ENCODE measurements at regions not wholly inside any gene's neighbourhood (a gene's known extent, or its start where the extent isn't known, plus 50 kb on each side); places are given as distances from the start of the nearest gene placed in this dataset.
"Not testable (repeated sequence)": the region's sequence is repeated elsewhere in the genome, so short reads cannot be mapped to it uniquely, and the experiment has no call there.

DNA sequence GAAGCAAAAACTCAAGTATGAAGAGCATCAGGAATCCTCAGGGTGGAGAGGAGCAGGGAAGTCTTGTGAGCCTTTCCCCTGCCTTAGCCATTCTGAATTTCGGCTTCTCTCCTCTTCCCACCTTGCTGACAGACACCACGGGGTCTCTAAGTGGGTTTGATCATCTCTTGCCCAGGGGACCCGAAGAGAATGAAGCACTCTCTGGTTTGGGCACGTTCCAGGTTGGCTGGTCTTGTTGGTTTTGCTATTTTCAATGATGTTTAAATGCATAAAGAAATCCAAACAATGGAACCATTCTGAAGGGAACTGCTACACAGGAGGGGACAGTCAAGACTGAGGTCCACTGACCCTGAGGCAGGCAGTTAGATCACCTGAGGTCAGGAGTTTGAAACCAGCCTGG lies 131.7 kb downstream of the PXDC1 start:
- no peak for DNase-seq

DNA sequence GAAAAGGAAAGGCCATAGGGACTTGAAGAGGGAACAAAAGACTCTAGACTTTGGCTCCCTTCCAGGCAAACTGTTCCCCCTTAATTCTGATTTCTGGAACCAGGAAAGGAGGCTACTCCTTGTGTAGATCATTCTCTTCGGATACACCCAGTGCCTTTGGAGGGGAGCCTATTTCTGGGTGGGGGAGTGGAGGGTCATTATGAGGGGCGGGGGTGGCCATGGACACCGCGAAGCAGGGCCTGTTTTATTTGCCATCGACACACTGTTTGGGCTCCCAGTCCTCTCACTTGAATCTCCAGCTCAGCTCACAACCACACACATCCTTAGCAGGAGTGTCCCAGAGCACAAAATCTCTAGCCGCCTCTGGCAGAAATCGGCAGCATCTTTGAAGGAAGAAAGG lies 132.3 kb downstream of the PXDC1 start:
- no peak for DNase-seq

DNA sequence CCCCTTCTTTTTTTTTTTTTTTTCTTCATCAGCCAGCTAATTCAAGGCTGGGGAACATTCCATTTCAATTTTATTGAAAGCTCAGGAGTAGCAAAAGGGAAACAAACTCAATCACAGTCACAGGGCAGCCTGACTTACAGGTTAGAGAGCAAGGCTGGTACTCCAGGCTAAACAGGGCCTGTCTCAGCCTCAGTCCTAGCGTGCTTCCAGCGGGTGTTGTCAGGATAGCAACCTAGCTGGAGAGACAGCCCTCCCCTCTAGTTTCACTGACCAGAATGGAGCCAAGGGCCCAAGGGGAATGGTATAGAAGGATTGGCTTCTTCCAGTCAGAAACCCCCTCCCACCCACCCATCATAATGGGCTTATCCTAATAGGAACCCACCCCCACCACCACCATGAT lies 132.9 kb downstream of the PXDC1 start:
- DNase-seq: no peak

DNA sequence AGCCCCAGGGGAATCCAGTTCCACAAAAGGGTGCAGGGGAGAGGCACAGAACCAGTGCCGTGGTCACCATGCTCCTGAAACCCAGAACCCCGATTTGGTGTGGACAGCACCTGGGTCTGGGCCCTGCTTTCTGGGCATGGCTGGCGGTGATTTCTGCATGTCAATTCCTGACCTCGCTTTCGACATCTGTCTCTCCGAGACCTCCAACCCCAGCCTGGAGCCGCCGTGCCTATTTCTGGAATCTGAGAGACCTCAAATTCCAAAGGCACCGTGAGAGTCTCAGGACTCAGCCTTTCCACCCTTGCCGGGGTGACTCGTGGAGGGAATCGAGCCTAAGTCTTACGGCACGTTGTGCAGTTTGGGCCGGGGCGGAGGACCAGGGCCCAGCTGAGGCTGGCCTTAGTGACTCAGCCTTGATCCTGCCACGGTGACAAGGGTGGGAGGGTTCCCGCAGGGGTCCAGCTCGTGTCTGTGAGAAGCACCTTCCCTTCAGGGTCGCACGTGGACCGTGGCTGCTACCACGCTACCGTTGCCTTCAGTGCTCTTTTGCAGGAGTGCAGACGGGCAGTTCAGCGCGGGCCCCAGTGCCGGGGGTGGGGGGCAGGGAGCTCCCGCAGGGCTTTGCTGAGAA lies 133.7 kb downstream of the PXDC1 start:
- no peak for DNase-seq

DNA sequence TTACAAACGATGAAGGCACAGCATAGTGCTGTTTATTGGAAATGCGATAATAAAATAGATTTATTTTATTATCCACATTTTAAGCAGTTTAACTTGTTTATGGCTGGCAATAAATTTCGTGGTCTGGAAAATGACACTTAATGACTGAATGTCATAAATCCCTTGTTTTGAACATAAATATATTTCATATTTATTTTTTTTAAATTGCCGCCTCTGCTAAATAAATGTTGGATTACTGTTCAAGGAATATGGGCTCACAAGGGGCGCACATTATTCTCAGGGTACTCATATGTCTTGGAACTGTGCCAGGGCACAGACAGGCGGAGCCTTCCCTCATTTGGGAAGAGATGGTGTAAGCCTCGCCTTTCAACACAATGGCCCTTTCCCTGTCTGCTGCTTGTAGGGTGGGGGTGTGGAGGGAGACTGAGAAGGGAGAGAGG lies 134.3 kb downstream of the PXDC1 start:
- no peak for DNase-seq

DNA sequence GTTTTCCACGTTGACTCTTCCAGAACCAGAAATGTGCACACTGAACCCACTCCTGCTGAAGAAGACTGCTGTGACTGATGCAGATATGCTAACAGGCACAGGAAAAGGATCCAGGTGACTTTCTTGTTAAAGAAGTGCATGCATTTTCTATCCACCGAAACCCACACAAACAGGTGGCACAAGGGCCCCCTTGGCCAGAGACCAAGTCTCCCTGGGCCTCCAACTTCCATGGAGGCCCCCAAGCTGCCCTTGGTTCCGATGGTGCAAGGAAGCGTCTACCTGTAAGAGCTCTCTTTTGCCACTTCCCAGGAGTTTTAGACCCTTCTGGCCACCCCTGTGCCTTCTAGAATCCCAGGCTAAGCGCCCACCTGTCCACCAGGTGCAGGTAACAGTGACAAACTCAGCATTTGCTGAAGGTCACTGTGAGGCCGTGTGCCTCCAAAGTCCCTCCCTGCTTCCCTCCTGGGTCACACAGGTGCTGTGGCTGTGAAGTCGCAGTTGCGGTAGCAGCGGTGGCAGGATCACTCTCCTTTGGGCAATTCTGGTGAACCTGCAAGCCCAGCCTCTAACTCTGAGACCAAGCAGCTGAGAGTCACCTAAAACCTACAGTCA lies 134.8 kb downstream of the PXDC1 start:
- no peak for DNase-seq

DNA sequence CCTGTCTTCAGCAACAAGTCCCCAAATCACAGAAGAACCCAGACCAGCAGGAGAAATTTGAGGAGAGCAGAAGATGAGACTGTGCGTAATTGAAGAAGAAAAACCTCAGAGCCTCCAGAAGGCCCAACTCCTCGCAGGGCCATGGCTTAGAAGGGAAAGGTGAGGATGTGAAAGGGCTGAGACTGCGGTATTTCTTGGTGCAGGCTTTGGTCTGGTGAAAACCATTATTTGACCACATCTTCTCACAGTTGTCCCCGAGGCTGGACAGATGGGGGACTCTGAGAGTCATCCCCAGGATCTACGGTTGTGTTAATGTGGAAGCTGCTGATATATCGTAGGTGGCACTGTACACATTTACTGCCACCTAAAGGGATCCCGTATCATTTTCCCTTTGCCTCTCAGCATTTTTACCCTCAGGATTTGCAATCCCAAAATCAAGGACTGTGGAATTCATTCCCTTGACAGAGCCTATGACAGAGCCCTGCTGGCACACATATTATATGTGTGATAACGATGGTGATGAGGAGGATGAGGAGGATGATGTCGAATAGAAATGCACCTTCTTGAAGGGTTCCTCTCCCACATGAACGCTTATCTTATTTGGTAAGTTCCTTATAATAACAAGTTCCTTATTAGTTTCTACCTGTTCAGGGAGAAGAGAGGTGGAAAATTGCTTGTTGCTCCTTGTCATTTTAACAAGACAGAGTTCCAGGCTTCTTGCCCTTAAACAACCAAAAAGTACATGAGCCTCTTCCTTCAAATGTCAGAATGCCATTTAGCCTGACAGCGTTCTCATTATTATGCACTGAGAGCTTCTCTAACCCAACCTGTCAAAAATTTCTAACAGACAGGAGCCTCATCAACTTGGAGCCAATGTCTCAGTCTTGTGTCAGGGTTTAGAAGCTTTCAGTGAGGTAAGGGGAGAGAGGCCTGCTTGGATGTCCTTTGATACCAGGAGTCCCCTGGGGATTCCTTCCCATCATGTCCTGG lies 135.8 kb downstream of the PXDC1 start:
- no peak for DNase-seq

DNA sequence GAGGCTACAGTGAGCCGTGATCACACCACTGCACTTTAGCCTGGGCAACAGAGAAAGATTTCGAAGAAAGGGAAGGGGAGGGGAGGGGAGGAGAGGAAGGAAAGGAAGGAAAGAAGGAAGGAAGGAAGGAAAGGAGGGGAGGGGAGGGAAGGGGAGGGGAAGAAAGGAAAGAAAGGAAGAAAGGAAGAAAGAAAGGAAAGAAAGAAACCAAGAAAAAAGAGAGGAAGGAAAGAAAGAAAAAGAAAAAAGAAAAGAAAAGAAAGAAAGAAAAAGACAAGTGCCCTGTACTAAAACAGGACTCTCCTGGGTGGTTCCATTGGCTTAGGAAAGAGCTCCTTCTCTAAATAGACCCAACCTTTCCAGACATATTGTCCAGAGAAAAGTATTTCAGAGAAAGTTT lies 136.6 kb downstream of the PXDC1 start:
- no peak for DNase-seq

DNA sequence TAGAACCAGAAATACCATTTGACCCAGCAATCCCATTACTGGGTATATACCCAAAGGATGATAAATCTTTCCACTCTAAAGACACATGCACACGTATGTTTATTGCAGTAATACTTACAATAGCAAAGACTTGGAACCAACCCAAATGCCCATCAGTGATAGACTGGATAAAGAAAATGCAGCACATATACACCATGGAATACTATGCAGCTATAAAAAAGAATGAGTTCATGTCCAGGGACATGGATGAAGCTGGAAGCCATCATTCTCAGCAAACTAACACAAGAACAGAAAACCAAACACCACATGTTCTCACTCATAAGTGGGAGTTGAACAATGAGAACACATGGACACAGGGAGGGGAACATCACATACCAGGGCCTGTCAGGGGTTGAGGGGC lies 137.9 kb downstream of the PXDC1 start:
- not testable (repeated sequence) for DNase-seq

DNA sequence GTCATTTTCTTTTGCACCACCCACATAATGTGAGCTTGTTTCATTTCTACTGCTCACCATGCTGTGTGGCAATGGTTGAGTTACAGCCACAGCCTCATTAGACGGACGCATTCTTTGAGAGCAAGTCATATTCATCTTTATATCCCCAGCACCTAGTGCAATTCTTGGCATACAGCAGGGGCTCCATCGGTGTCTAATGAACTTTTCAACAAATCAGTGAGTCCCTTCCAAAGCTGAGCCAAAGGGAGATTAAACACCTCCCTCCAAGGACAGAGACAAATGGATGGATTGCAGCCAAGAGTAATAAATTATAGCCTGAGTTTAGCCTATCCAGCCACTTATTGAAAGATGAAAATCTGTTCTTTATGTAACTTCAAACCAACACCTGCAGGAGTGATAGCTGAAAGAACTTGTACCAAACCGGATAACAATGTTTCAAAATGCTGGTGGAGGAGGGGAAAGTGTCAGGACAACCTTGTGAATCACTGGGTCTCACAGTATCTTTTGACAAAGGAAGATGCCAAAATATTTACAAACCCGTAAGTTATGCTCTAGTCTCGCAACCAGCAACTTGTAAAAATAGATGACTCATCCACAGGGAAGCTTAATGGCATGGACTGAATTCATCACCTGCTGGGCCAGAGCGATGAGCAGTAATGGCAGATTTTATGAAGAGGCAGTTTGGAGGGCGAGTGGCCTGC lies 139.0 kb downstream of the PXDC1 start:
- no peak for DNase-seq

DNA sequence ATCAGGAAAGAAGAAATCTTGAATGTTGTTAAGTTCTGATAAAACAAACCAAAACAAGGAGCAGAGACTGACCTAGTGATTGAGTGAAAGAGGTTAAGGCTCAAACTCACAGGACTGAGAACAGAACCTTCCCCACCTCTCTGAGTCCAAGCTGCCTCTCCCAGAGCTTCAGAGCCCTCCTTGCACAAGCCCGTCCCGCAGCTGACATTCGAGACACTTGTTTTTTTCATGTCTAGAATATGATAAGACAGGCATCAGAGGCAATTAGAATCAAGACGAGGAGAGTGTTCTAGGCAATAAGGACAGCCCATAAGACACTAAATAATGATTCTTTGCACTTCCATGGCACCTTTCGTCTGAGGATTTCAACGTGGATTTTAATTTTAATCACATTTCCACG lies 140.6 kb downstream of the PXDC1 start:
- DNase-seq: no peak

DNA sequence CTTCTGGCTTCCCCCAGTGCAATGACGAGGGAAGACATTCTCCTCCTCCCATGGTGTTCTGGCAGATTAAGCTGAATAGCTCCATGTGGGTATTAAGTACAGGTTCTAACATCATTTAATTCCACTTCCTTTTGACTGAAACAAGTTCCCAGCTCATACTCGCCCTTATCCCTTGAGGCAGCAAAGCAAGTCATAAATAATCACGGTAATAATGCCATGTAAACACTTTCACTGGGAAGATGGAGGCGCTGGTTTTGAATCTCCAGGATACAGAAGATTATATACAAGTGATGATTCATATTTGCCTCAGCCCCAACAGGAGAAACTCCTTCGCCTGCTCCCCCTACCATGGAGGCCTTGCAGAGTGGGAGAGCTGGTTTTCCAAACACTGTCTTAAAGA lies 141.3 kb downstream of the PXDC1 start:
- DNase-seq: no peak

DNA sequence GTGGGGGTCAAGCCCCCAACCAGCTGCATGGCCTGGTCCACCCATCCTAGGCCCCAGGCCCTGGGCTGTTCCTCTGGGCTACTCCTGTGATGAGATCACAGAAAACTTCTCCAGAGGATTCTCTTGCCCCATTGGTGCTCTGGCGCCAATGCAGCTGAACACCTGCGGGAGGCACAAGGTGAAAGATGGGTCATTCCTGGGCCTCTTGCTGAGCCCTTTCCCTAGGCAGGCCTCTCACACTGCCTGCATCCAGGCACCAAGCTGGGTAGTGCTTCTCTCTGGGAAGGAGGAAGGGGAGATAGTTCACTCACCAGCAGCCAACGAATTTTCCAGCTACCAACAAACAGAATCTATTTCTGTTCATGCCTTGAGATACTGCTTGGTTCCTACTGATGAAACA lies 142.1 kb downstream of the PXDC1 start:
- DNase-seq: no peak

DNA sequence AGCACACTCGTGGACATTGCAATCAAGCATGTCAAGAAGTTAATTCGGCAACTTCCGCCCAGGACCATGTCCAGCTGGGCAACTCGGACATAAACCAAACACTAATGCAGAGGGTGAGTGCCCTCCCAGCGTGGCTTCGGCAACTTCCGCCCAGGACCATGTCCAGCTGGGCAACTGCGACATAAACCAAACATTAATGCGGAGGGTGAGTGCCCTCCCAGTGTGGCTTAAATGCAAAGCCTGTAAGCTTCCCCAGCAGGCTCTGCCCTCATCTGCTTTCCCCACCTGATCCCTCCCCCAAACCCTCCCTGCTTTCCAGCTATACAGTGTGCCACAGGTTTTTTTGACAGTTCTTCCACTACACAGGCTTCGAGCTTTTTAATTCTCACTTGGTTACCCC lies 143.4 kb downstream of the PXDC1 start:
- no peak for DNase-seq

DNA sequence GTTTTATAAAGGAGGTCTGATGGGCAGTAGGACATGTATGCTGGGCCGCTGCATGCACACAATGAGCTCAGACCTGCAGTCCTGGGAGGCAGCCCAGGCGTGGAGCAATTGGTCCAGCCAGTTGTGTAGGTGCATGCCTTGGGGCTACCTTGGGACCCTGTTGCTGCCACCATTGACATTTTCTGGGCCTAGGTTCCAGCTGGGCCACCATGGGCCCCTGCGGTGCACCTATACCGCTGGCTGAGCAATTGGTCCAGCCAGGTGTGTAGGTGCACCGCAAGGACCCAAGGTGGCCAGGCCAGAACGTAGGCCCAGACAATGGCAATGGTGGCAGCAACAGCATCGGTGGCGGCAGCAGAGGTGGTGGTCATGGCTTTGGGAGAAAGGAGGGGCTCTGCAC lies 143.9 kb downstream of the PXDC1 start:
- DNase-seq: no peak

DNA sequence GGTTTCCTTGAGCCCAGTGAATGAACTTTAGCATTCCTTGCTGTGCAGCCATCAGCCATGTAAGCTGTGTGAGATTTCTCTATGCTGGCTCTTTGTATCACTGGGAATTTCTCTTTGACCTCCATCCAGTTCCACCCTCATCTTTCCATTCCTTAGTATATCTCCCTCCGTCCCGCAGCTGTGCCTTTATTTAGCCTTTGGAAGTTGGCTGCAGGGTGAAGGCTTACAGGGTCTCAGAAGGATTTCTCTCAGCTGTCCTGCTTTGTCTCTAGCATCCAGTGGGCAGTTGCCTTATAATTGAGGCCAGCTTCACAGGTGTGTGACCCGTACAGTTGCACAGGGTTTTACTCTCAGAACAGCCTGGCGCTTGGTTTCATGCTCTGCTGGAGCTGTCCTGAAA lies 144.3 kb downstream of the PXDC1 start:
- no peak for DNase-seq

DNA sequence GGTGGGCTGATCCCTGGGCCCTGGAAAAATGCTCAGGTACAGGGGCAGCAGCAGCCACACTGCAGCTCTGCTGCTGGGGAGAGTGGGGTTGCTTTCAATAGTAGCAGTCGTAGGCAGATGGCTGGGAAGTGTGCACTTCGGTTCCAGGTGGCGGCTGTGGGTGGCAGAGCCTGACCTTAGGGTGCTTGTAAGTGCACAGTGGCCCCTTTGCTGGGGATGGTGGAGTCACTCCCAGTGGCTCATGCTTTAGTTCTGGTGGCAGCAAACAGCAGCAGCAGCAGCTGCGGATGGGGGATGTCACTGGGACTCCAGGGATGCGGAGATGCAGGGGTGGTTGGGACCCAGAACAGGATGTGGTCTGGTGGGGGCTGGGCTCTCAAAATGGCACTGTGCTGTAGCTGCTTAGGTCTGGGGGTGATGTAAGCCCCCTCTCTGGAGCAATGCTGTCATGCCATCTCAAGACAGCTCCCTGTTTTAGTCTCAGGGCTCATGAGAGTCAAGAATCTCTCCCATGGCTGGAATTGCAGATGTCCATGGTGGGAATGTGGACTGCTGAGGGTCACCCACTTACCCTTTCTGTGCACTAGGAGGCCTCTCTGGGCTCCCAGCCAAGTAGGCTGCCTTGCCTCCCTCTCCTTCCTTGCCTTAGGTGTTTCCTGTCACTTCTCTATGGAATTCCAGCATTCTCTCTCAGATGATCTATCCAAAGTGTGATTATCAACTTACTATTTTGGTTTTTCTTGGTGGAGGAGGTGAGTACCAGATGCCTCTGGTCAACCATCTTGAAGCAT lies 146.7 kb upstream of the SLC22A23 start:
- DNase-seq: no peak

DNA sequence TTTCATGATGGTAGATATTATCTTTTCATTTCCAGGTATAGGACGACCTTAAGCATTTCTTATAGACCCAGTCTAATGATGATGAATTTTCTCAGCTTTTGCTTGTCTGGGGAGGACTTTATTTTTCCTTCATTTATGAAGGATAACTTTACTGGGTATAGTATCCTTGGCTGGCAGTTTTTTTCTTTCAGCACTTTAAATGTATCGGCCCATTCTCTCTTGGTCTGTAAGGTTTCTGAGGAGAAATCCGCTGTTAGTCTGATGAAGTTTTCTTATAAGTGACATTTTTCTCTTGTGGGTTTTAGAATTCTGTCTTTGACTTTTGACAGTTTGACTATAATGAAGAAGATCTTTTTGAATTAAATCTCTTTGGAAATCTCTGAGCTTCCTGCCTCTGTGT lies 144.7 kb upstream of the SLC22A23 start:
- no peak for DNase-seq

DNA sequence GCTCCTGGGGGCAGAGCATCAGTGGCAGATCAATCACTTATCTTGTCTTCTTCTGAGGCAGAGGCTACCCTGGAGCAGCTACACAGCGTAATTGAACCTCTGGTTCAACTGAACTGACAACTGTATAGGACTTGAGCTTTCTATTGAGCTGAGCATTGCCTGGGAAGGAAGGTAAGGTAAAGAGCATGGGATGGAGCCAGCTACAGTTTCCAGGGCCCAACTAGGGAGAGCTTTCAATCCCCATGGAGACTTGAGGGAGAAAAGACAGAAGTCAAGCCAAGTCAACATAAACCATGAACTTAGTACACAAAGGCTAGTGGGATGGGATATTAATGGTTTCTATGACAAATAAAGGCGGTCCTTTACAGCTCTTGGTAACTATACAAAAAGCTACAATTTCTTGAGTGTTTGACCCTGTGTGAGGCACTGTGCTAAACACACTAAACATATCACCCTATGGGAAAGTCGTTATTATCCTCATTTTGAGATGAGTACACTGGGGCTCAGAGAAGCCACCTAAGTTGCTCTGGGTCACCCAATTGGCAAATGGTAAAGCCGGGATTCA lies 140.7 kb upstream of the SLC22A23 start:
- no peak for DNase-seq

DNA sequence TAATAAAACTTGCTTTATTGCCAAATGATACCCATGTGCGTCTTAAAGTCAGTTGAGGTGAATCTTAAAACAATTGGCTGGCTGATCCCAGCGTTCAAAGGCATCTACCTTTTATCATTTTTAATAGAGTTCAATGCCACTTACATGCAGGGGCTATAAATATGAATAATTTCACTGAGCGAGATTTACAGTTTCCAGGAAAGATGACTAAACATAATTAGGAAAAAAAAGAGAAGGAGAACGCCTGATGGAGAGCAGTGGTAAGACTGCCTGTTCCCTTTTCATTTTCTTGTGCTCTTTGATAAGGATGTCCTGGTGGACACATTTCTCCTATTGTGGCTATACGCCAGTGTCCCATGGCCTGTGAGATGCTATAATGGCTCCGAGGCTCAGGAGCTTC lies 139.9 kb upstream of the SLC22A23 start:
- DNase-seq: no peak

DNA sequence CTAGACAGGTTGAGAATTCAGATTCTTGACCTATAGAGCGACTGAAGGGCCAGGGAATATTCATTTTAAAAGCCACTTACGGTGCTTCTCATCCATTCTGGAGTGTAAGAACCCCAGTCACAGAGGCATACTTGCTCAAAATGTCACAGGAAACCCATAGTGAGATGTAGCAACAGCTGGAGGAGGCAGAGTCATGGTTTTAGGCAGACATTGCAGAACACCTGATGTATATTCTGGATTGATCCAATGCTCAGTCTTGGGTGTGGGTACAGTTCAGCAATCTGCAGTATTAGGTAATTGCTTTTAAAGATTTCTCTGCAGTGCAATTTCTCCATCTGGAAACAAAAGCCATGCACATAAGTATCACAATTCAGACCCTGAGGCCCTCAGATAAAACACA lies 137.4 kb upstream of the SLC22A23 start:
- no peak for DNase-seq

All from amygdala (tissue), 56 donors.